HG03432 (cell line): ENCODE measurements at regions not wholly inside any gene's neighbourhood (a gene's known extent, or its start where the extent isn't known, plus 50 kb on each side); places are given as distances from the start of the nearest gene placed in this dataset.
"Not testable (repeated sequence)": the region's sequence is repeated elsewhere in the genome, so short reads cannot be mapped to it uniquely, and the experiment has no call there.

ENCODE experiments used
- ATAC-seq: cut with Tn5 transposase; IDR thresholded peaks from one replicate; pipeline ENCODE4 v1.9.1; 2021; ENCODE audit warnings: mild to moderate bottlenecking, moderate library complexity; ENCODE audit not compliant: unreplicated experiment

DNA sequence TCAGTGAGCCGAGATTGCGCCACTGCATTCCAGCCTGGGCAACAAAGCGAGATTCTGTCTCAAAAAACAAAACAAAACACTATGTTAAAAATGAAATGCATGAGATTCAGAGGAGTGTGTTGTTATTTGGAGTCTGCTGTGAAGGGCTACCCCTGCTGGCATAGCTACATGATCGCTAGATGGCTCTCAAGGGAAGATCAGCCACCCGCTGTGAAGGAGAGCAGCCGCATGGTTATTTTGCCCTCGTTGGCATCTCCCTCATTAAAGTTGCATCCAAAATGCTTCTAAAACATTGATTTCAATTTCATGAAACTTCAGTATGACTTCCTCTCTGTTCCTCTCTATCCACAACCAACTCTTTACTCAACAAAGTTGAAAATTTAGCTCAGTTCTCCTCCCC lies 54.8 kb upstream of the NDUFV2 start:
- ATAC-seq = no peak

GRCh38 chr18:9048236-9048635 lies 54.3 kb upstream of the NDUFV2 start:
- ATAC-seq = no peak

GRCh38 chr18:9048808-9049494 lies 53.5 kb upstream of the NDUFV2 start:
- ATAC-seq = no peak

DNA sequence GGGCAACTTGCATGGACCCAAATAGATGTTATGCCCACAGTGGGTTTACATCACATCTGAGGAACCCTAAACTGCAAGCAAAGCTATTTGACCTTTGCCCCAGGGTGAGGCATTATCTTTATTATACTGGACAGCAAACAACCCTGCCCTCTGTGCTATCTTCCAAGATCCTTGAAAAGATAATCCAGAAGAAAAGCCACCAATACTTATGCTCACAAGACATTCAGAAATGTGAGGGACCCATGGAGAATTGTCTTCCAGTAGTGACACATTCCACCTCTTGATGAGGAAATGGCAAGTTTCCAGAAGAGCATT lies 53.0 kb upstream of the NDUFV2 start:
- ATAC-seq = no peak

DNA sequence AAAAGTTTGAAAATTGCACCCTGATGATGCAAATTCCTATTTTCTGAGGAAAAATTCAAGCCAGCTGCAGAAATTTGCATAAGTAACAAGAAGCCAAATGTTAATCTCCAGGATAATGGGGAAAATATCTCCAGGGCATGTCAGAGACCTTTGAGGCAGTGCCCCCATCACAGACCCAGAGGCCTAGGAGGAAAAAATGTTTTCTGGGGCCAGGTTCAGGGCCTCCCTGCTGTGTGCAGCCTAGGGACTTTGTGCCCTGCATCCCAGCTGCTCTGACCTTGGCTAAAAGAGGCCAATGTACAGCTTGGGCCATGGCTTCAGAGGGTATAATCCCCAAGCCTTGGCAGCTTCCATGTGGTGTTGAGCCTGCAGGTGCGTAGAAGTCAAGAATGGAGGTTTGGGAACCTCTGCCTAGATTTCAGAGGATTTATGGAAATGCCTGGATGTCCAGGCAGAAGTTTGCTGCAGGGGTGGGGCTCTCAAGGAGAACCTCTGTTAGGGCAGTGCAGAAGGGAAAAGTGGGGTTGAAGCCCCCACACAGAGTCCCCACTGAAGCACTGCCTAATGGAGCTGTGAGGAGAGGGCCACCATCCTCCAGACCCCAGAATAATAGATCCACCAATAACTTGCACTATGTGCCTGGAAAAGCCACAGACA lies 51.7 kb upstream of the NDUFV2 start:
- not testable (repeated sequence) for ATAC-seq
